Esophagus mucosa (tissue), 1 donor: ENCODE measurements at regions not wholly inside any gene's neighbourhood (a gene's known extent, or its start where the extent isn't known, plus 50 kb on each side); places are given as distances from the start of the nearest gene placed in this dataset.

ENCODE experiments used
- ATAC-seq: fragments of 200-7000 bp; cut with Tn5 transposase; one replicate; pipeline ENCODE4 v1.9.1; 2020
- donor health status: DM: yes; HTN: yes; CAD: no.

DNA sequence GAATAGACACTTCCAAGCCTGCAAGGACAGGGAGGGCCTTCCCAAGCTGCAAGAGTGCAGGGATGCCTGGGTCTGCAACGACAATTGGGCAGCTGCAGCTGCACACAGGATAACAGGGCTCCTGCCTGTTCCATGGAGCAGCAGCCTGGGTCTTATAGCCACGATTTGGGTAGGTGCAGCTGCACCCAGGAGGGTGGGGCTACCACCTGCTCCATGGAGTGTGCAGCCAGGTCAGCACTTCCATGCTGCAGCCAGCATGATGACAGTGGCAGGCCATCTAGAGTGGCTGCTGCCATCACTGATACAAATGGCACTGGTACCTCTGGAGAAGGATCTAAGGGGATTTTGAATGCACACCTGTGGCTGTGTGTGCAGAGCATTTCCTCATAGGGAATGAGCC is 528.5 kb downstream of the DSC3 start:
- no peak for ATAC-seq

DNA sequence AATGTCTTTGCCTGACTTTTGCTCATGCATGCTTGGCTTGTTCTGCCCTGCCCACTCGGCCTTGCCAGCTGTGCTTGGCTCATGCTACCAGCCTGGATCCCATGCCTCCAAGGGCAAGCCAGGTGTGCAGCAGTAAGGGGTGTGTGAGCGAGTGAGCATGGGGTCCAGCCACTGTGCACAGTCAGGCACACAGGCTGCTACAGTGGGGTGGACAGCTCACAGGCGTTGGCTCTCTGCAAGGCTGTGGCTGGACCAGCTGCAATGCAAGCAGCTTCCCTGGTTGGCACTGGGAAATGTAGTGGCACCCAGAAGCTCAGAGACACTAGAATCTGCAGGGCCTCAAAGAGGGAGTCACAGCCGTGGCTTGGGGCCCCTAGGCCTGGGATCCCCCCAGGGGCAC is 529.7 kb downstream of the DSC3 start:
- ATAC-seq, result no peak

DNA sequence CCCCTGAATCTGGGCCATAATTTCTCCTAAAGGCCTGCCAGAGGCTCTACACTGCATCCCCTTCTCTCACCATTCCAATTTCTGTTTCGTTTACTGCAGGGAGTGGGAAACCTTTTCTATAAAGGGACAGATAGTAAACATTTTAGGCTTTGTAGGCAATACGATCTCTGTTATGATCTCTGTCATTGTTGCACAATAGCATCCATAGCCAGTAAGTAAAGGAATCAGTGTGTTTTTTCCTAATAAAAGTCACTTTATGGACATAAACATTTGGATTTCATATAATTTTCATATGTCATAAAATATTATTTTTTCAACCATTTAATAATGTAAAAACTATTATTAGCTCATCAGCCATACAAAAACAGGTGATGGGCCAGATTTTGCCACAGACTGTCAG is 531.7 kb downstream of the DSC3 start:
- ATAC-seq, result no peak

DNA sequence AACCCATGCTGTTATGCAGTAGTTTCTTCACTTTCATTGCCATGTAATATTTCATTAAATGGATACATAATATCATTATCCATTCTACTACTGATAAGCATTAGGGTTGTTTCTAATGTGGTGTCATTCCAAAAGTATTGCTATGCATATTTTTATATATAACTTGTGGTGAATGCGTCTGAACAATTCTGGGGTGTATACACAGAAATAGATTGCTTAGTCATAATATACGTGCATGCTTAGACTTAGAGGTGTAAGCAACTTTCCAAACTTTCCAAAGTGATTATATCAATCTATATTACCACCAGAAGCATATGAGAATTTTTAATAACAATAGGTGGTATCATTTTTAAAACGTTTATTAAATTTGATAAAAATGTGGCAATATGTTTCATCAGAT is 540.9 kb downstream of the DSC3 start:
- no peak for ATAC-seq

DNA sequence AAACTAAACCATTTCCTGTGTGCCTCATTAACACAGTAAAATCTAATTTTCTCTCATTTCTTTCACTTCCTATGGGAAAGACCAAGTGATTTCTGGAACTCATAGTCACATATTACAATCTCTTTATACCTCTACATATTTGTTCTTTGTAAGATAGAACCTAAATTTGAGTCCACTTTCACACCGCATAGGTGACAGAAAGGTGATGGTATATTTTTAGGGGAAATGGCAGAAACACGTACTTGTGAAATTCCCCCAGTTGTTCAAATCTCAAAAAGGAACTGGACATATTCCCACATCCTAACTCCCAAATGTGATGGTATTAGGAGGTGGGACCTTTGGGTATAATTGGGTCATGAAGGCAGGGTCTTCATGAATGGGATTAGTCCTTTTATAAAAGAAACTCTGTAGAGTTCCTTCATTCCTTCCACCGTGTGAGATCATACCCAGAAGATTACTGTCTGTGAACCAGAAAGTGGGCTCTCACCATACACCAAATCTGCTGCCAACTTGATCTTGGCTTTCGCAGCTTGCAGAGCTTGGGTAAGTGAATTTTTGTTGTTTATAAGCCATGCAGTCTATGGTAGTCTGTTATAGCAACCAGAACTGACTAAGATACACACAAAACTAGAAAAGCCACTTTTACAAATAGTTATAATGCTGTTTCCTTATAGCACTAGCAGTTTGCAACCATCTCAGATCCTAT is 542.1 kb downstream of the DSC3 start:
- no peak for ATAC-seq

DNA sequence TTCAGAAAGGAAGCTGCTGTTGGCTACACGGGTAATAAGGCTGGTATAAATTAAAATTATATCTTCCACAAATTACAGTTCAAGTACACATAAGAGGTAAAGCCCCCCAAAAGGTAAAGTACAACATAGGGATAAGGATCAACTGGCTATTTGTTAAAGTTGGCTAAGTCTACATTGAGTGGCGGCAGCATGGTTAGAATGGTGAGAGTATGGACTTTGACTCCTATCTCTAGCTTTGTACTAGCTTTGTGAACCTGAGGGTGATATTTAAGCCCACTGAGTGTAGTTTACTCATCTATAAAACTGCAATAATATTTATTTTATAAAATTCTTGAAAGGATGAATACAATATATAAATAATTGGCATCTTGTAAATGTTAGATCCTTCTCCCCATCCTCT is 542.8 kb downstream of the DSC3 start:
- ATAC-seq, result no peak

DNA sequence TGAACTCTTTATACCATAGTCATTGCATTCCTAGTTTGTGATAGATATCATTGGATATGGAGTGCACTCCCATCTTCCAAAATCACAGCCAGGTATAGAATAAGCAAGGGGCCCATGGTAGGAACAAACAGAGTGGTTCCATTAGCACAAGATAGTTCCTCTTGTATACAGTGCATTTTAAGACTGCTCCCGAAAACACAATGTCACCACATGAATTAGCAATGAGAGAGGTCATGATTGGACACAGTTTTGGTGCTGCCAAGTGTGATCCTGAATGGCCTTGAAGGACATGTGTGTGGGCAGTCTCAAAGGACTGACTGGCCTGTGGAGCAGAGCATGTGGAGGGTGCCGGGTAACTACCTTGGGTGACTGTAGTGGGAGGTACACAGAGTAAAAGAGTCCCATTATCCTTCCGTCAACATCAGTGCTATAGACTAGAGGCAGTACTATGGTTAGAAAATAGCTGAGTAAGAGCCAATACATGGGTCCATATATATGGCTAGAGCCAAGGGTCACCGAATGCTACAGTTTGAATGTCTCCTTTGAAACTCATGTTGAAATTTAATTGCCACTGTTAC is 549.9 kb downstream of the DSC3 start:
- no peak for ATAC-seq

DNA sequence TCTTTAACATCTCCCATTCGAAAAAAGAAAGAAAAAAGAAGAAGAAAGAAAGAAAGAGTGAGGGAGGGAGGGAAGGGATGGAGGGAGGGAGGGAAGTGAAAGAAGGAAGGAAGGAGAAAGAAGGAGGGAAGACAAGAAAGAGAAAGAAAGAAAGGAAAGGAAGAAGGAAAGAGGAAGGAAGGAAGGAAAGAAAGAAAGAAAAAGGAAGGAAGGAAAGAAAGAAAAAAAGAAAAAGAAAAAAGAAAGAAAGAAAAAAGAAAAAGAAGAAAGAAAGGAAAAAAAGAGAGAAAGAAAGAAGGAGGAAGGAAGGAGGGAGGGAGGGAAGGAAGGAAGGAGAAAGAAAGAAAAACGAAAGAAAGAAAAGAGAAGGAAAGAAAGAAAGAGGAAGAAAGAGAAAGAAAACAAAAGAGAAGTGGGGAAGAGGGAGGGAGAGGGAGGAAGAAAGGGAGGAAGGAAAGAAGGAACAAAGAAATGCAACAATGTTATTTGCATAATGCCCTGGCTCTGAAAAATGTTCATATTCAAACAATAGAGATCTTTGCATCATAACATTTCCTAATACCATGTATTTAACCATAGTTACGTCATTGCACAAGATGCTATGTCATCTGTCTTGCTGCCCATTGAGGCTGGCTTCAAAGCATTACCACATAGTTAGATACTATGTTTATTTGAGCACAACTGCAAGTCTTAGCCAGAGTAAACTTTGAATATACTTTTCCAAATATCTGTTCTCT is 550.6 kb downstream of the DSC3 start:
- no peak for ATAC-seq

DNA sequence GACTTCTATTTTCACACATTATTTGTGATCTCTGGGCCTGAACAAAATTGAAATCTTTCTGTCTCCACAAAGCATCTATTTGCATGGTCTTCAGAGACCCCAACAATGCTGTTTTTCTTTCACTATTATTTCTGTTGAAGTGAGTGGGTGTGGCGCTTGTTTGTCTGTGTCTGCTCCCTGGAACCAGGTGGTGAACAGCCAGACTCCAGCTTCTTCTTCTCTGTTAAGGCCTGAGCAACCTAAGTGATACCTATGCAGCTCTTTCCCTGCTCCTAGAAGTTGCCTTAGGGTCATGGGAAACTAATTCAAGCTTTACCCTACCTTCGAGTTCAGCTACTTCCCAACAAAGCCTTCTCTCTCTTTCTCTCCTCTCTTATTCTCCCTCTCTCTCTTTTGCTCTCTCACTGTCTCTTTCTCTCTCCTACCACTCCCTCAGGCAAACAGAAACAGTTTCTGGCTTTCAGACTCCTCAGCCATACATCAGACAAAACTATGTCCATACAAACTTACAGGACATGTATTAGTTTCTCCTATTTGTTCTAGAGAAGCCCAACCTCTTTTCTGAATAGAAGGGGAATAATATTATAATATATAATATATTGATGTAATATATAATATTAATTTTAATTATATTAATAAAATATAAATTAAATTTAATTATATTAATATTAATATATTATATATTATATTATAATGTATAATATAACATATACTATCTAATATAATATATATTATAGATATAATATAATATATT is 552.5 kb downstream of the DSC3 start:
- no peak for ATAC-seq

DNA sequence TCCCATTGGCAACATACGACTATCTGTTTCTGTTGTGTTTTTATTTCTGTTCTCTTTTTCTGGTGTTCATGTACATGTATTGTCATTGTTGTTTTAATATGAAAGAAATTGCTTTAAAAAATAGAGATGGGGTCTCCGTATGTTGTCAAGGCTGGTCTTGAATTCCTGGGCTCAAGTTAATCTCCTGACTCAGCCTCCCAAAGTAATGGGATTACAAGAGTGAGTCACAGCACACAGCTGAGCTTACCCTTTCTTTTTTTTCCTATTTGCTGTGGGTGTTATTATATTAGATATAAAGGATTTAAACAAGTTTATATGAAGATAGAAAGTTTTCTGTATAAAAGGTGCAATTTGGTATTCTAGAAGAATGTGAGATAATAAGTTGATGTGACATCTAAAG is 554.6 kb downstream of the DSC3 start:
- ATAC-seq, result no peak

DNA sequence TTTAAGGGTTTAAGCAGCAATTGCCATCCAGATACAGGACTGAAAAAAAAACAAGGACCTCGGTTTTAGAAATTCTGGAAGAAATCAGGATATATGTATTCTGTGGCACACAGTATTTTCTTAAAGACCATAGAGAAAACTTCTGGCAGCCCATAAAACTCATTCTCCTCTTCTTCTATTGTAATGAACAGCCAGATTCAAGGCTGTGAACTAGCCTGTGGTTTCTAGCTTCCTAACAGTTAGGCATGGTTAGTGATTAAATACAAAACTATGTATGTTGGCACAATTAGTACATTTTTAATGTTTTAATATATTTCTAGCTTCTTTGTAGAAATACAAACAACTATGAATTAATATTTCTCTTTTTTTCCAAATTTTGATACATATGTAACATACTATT is 555.7 kb downstream of the DSC3 start:
- no peak for ATAC-seq

DNA sequence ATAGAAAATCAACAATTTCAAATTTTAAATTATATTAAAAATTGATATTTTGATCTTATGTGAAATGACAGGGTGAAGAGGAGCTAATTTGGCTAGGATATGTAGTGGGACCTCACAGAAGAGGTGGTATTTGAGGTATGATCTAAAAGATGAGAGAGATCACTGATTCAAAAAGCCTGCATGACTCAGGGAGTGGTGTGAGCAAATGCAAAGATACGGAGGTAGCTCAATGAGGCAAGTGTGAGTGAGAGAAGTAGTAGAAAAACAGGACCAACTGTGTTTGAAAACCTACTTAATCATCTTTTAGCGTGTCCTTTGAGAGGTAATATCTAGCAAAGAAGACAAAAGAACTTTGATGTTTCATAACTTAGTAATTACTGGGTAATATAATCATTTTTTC is 557.5 kb downstream of the DSC3 start:
- ATAC-seq, result no peak

DNA sequence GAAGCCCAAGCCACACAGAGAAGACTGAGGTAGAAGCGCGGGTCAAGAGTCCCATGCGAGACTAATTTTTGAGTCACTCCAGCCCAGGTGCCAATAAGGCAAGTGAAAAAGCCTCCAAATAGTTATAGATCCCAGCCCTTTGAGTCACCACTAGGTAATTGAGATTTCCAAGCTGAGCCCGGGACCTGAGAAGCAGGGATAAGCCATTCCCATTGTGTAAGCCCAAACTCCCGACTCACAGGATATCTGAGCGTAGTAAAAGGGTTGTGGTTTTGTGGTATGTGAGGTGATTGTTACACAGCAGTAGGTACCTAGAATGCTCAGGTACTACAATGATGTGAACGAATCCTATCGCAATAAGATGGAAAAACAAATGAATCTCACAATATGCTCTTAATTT is 560.7 kb downstream of the DSC3 start:
- no peak for ATAC-seq

DNA sequence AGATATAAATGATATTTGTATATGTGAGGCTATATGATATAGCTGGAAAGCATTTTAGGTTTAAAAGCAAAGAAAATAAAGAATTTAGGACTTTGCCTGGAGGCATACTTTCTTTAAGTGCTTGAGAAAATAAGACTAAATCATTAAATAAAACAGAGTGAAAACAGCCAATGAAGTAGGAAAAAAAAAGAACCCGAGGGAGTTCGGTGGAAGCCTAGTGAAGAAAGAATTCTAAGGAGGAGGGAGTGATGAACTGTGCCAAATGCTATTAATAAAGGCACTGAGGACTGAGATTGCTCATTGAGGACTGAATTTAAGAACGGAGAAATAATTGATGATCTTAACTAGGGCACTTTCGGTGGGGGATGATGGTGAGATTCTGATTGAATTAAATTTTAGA is 573.5 kb downstream of the DSC3 start:
- ATAC-seq, result no peak

DNA sequence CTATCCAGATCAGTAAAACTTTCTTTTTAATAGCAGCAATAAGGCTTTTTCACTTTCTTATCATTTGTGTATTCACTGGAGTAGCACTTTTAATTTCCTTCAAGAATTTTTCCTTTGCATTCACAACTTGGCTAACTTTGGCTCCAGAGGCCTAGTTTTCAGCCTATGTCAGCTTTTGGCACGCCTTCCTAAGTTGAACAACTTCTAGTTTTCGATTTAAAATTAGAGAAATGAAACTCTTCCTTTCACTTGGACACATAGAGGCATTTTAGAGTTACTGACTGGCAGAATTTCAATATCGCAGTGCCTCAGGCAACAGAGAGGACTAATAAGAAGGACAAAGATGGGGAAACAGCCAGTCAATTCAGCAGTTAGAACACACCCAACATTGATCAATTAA is 577.4 kb downstream of the DSC3 start:
- ATAC-seq, result no peak

DNA sequence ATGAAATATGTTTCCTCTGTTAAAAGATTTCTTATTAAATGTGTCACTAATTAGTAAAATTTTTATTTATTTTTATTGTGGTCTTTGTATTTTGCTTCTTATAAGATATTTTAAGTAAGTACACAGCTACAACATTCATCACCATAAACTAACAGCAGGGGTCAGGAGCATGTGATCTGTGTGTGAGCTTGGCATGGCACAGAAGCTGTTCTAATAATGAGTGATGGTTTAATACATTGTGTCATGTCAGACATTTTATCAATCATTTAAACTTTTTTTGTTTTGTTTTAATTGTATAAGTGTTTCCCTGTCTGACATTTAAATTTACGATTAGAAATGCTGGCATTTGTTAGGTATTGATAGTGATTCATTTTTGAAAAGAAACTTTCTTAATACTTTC is 585.4 kb downstream of the DSC3 start:
- no peak for ATAC-seq

DNA sequence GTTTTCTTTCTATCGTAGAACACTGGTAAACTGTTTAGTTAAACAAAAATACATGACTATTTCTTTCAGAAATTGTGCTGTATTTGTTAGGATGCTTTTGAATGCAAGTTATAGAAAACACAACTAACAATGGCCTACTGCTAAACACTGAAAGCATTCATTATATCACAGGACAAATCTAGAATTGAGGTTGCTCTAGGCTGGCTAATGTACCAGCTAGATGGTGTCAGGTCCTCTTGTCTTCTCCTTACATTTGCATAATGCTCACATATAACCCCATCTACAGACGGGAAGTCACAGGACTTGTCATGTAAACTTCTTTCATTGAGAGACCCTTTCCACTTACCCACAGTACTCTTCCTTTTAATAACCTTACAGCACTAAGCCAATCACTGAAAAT is 586.8 kb downstream of the DSC3 start:
- no peak for ATAC-seq

DNA sequence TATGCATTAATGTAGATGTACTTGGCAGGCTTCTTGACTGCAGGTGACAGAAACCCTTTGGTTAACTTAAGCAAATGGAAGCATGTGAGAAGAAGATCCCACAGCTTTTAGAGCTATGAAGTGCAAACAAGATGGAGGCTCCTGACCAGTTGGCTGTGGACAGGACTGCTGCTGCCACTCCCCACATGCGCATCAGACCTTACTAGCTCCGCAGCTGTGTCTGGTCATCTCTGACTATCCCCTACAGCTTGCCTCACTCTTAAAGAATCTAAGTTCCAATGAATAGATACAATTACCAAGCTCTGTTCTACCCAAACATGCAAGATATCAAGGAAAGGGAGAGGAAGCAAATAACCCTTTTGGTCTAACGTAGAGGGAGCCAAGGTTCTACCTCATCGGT is 587.6 kb downstream of the DSC3 start:
- no peak for ATAC-seq

DNA sequence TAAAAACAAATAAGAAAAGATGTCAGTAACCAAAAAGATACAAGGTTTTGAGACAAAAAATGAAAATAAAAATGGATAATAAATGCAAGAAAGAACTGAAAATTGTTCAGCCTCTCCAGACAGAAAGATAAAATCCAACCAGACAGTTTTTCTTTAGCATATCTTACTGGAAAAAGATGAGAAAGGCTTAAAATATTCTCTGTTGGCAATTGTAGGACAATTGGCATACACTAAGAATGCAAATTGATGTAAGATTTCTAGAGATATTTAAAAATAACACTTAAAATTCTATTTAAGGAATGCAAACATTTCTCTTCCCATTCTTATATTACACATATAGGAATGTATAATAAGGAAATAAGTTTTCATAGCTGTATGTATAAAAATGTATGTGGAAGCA is 590.6 kb downstream of the DSC3 start:
- no peak for ATAC-seq

DNA sequence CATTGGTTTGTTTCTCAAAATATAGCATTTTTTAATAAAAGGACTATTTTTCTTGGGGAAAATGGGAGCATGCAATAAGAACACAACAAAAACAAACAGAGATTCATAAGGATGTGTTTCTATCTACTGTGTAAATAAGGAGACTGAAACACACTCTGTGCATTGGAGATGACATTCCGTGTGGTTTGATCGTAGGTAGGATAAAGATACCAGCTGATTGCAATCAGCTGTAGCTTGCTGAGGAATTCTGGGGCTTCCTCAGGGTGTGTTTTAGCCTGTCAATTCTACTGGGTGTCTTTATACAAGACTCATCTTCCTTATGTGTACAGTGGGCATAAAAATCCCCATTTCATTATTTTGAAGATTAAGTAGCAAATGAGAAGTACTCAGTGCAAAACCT is 591.6 kb downstream of the DSC3 start:
- no peak for ATAC-seq

DNA sequence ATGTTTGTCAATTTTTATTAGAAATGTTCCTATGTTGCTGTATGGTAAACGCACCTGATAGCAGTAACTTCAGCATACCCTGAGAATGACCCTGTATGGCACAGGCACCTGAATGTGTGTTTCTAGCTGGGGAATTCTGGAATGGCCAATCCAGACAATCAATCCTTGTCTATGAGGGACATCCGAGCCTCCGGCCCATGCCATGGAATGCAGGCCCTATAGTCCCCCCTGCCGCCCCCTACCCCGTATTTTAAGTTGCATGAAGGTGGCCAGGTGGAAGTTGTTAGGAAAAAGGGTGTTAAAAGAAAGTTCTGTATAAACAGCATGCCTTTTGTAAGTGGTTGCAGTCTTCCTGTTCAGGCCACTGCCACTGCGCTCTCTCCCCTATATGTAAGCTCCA is 595.9 kb downstream of the DSC3 start:
- no peak for ATAC-seq

DNA sequence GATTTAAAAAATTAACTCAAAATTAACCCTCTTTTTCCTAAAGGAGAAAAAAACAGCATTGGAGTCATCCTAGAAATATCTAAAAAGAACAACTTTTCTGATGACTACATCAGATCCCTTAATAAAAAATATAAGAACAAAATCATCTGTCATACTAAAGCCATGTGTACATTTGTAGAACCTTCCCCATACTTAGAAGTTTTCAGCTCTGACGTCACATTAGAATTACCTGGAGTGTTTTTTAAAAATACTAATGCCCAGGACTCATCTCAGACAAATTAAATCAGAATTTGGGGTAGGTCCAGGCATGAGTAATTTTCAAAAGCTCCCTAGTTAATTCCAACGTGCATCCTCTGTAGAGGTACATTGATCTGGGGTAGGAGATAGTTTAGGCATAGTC is 598.0 kb downstream of the DSC3 start:
- no peak for ATAC-seq

DNA sequence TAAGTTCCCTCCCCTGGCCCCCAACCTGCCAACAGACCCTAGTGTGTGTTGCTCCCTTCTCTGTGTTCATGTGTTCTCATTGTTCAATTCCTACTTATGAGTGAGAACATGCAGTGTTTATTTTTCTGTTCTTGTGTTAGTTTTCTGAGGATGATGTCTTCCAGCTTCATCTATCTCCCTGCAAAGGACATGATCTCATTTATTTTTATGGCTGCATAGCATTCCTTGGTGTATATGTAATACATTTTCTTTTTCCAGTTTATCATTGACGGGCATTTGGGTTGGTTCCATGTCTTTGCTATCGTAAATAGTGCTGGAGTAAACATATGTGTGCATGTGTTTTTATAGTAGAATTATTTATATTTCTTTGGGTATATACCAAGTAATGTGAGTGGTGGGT is 602.2 kb downstream of the DSC3 start:
- no peak for ATAC-seq

DNA sequence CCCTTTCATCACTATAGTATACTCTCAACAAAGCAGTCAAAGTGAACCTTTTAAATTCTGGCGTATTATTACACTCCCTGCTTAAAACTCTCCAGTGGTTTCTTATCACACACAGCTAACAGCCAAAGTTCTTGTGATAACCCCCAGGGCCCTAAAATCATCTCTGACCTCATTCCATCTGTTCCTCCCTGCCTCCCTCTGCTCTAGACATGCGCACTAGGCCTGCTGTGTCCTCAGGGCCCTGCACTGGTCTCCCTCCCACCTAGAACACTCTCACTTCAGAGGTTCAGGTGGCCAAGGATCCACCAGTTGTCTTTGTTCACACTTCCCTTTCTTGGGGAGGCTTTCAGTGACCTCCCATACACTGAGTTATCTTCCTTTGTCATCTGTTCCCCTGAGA is 603.4 kb downstream of the DSC3 start:
- no peak for ATAC-seq
